Right cardiac atrium (tissue), 5 donors: ENCODE measurements at regions not wholly inside any gene's neighbourhood (a gene's known extent, or its start where the extent isn't known, plus 50 kb on each side); places are given as distances from the start of the nearest gene placed in this dataset.

Experiments
- ATAC-seq, 2 donors: fragments of 200-7000 bp; cut with Tn5 transposase; one replicate each; pipeline versions ENCODE4 v1.8.0 to v1.9.1; 2020; ENCODE audit warnings: moderate library complexity in 2 of 2, mild to moderate bottlenecking in 1 of 2
- DNase-seq, 3 donors: peaks; one replicate each; pipeline ENCODE4 v3.0.0-alpha.2; 2020
- H3K27ac ChIP-seq: one replicate; pipeline ENCODE4 v1.5.1; 2013; ENCODE audit warnings: mild to moderate bottlenecking, low read length, control low read depth, moderate library complexity
- H3K27me3 ChIP-seq: one replicate; pipeline ENCODE4 v1.6.1; 2013; ENCODE audit not compliant: control insufficient read depth, insufficient read depth
- H3K4me1 ChIP-seq: one replicate; pipeline ENCODE4 v1.6.1; 2013; ENCODE audit warnings: low read length; ENCODE audit not compliant: control insufficient read depth, insufficient read depth
- H3K4me3 ChIP-seq: one replicate; pipeline ENCODE4 v1.5.1; 2013; ENCODE audit warnings: low read length, control low read depth
- H3K9me3 ChIP-seq: one replicate; pipeline ENCODE4 v1.6.1; 2013; ENCODE audit warnings: low read length; ENCODE audit not compliant: control insufficient read depth
- WGBS: extraction: QIAGEN DNeasy Blood & Tissue Kit; methylation state at CpG from one replicate; pipeline ENCODE4 v1.1.7; 2013; 5-methylcytosine and 5-hydroxymethylcytosine counted together
- intact Hi-C, 4 donors: fragments of 100-400 bp; cut with DNase I; formaldehyde crosslinking; loops; one replicate each; pipeline versions ENCODE4 v1.11.0 to v1.14.0; 2022 to 2023
- donor health status: healthy with polysubstance abuse.
- donor health status: DM: no; HTN: yes; CAD: no.
- donor health status: DM: no; HTN: no; CAD: no.
- donor health status: DM: no; HTN: yes; CAD: no; lungs with severe emphysema.
- donor health status: DM: yes; HTN: yes; CAD: no.

DNA sequence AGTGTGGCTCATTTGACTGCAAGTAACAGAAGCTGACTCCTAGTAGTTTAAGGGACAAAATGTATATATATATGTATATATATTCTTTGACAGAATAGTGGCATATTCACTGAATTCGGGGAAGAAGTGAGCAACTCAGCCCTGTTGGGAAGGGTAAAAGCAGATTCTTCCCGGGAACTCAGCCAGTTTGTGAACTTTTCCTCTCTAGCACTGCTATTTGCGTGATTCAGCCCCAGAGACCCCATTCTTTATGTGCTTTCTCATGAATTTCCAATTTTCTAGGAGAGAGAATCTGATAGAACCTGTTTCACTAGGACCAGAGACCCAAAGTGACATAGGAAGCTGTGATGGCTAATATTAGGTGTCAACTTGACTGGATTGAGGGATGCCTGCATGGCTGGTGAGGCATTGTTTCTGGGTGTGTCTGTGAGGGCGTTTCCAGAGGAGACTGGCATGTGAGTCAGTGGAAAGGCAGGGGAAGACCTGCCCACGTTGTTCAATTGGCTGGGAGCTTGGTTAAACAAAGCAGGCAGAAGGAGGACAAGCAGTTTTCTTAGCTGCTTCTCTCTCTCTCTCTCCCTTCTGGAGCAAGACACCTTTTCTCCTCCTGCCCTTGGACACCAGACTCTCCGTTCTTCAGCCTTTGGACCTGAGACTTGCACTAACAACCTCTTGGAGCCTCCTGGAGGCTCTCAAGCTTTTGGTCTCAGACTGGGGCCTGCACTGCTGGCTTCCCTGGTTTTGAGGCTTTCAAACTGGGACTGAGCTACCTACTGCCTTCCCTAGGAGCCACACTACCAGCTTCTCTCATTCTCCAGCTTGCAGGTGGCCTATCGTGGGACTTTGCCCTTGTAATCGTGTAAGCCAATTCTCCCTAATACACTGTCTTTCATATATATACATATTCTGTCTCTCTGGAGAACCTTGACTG lies 93.4 kb upstream of the KCNK1 start:
- intact Hi-C loops = no loop called here
- no peak for ATAC-seq
- WGBS = 71% methylated on average over 8 of the region's 8 CpGs

DNA sequence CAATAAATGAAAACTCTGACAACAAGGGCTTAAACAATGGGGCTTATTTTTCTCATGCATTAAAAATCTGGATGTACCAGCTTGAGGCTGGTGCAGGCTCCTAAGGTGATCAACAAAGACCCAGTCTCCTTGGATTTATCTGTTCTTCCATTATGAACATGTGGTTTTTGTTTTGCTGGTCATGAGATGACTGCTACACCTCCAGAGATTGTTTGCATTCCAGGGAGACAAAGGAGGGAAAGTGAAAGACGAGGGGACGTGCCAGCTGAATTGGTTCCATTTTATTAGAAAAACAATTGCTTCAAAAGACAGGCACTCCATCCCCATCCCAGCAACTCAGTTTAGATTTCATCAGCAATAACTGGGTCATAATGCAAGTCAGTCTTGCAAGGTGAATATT lies 90.9 kb upstream of the KCNK1 start:
- no peaks in the 10 kb centered on the region for H3K4me1 ChIP-seq
- no peaks in the 10 kb centered on the region for H3K27me3 ChIP-seq
- DNase-seq (no peak), ATAC-seq (no peak)
- WGBS = 45% methylated on average over 2 of the region's 2 CpGs
- intact Hi-C loops = no loop called here
- H3K4me3 ChIP-seq = no peak overlapping the region
- no peak overlapping the region for H3K27ac ChIP-seq
- no peaks in the 10 kb centered on the region for H3K9me3 ChIP-seq

More for the DNA sequence above, 93.4 kb upstream of the KCNK1 start:
- Histone ChIP-seq H3K27me3 (no peaks in the 10 kb centered on the region), H3K4me1 (no peaks in the 10 kb centered on the region), H3K4me3 (no peak overlapping the region), H3K27ac (no peak overlapping the region), H3K9me3 (no peaks in the 10 kb centered on the region)
- no peak for DNase-seq

DNA sequence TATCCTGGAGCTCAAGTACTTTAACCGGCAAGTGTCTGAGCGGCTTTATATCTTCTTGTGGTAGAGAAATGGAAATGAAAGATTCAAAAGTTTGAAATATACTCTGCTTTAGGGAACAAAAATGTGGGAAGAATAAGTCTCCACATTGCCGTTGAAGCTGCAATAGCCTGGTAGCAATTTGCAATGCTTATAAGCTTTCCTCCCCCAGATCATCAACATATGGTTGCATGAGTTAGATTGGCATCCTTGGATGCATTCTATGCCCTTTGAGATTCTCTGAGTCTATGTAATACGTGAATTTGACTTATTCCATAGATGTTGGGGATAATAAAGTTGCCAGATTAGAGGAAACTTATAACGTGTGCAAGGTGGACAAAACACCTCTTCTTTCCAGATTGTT lies 86.1 kb upstream of the KCNK1 start:
- H3K4me1 ChIP-seq = no peaks in the 10 kb centered on the region
- H3K27ac ChIP-seq = no peak overlapping the region
- no peaks in the 10 kb centered on the region for H3K27me3 ChIP-seq
- DNase-seq (no peak), ATAC-seq (no peak)
- H3K9me3 ChIP-seq = no peaks in the 10 kb centered on the region
- WGBS = 78% methylated on average over 5 of the region's 5 CpGs
- H3K4me3 ChIP-seq = no peak overlapping the region
- intact Hi-C loops = no loop called here

DNA sequence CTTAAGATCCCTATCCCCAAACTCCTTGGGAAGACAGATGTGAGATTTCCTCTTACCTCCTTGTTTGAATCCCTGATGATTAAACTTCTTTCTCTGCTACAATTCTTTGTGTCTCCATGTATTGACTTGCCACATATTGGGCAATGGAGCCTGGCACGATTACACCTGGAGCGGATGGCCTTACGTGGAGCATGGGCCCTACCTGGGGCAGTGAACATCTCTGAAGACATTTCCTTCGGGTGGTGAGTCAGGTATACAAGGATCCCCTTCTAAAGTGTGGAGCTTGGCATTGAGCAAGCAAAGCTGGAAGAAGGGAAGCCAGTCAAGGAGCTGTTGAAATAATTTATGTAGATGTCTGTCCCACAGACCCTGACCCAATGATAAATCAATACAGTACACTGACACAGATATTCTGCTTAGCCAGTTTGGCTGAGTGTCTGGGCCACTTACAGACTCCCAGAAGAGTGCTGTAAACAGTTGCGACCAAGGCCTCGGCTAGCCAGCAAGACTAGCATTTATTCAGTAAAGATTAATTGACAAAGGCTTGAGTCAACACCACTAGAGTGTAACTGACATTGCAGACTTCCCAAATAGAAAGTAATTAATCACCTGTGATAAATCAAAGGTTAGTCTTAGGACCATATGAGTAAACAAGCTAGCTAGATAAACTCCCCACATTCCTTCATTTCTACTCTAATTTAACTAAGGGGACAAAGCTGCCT lies 83.1 kb upstream of the KCNK1 start:
- H3K27me3 ChIP-seq = peaks cover 3% of the 10 kb centered on the region
- DNase-seq (no peak), ATAC-seq (no peak)
- no peak overlapping the region for H3K4me3 ChIP-seq
- intact Hi-C loops = no loop called here
- no peak overlapping the region for H3K27ac ChIP-seq
- WGBS = 89% methylated on average over 6 of the region's 6 CpGs
- H3K4me1 ChIP-seq = no peaks in the 10 kb centered on the region
- no peaks in the 10 kb centered on the region for H3K9me3 ChIP-seq

DNA sequence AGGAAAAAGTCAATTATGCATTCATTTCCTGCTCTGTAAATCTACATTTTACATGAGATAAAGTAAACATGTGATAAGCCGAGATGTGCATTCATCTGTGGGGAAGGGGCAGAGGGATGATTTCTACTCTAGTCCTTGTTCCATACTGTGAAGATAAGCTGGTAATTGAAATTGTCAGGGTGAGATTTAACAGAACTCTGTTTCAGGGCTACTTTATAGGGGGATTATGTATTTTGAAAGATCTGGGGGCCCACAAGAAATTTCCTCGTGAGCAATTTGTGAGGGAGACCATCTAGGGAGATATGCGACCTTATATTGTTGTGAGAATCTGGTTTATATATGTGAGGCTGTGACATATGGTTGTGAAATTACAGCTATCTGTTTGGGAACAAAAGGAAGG lies 73.1 kb upstream of the KCNK1 start:
- ATAC-seq = no peak
- Histone ChIP-seq H3K27me3 (no peaks in the 10 kb centered on the region), H3K4me1 (no peaks in the 10 kb centered on the region), H3K4me3 (no peak overlapping the region), H3K27ac (no peak overlapping the region), H3K9me3 (no peaks in the 10 kb centered on the region)
- WGBS = 32% methylated on average over 3 of the region's 3 CpGs
- DNase-seq = no peak
- intact Hi-C loops = no loop called here

DNA sequence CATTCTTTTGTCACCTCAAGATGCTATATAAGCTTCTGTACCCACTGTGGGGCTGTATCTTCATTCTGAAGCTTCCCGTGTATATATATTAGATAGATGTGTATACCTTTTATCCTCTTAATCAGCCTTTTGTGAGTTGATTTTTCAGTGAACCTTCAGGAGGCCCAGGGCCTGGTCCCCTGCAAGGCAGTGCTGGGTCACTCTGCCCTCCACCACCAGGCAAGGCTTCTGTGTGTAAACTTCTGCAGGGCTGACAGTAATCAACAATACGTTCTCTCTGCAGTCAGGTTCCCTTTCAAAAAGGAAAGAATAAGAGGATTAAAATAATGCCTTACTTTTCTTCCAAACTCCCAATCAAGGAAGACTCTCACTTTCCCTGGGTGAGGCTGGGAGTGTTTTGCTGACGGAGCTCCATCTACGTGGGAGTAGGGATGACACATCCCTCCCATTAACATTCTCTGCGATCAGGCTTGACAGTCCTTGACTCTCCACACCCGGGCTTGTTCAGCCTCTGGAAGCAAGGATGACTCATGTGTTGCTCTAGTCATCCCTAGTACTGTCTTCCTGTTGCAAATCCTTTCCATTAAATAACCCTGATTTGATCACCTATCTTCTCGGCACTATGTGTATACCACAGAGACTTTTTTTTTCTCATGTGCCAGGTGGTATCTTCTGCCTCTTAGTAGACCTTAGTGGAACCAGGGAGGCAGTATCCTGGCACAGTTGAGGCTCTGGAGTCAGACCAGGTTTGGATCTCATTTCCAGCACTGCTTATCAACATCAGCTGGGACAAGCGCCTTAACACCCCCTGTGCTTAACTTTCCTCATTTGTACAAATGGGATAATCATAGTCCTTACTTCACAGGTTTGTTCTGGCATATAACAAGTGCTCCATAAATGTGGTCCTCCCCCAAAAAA lies 70.3 kb upstream of the KCNK1 start:
- H3K27ac ChIP-seq = no peak overlapping the region
- ATAC-seq (peak; percentile 57 to 93), DNase-seq (peak in 1 of 3 donors; percentile 14)
- no peak overlapping the region for H3K4me3 ChIP-seq
- intact Hi-C loops = no loop called here
- WGBS = 45% methylated on average over 8 of the region's 8 CpGs
- H3K27me3 ChIP-seq = no peaks in the 10 kb centered on the region
- no peaks in the 10 kb centered on the region for H3K4me1 ChIP-seq
- H3K9me3 ChIP-seq = no peaks in the 10 kb centered on the region

DNA sequence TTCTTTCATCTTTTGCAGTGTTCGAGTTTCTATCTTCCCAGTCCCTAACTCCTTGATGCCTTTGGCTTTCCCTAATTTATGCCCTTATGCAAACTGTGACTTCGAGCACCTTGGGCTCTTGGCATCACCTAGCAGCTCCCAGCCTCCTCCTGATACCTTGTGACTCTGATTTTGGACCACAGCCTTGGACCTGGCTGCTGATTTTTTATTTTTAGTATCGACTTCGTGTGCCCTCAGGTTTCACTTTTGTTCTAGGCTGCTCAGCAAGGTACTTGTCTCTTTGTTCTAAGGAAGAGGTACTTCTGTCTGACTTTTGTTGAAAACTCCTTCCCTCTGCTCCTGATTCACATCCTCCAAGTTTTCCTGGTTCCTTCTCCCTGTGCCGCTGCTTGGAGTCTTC lies 69.6 kb upstream of the KCNK1 start:
- Histone ChIP-seq H3K4me1 (no peaks in the 10 kb centered on the region), H3K4me3 (no peak overlapping the region), H3K9me3 (no peaks in the 10 kb centered on the region), H3K27ac (no peak overlapping the region), H3K27me3 (no peaks in the 10 kb centered on the region)
- DNase-seq (no peak), ATAC-seq (no peak)
- WGBS = 75% methylated on average over 5 of the region's 5 CpGs
- intact Hi-C loops = no loop called here

DNA sequence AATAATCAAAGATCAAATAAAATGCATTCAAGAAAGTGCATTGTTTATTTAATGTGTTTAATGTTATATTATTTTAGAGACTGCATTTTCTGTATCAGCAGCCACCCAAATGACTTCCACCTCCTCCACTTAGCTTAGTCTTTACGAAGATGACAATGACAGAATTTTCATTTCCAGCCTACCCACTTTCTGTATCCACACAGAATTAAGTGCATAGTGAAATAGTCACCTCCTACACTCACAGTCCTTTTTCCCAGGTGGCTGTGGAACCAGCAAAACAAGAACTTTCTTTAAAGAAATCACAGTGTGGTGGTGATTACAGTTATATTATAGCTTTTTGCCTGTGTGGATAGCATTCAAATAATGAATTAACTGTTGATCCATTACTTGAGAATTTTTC lies 66.2 kb upstream of the KCNK1 start:
- WGBS = 85% methylated on average over 1 of the region's 1 CpG
- Histone ChIP-seq H3K27me3 (no peaks in the 10 kb centered on the region), H3K4me3 (no peak overlapping the region), H3K27ac (no peak overlapping the region), H3K9me3 (no peaks in the 10 kb centered on the region), H3K4me1 (no peaks in the 10 kb centered on the region)
- intact Hi-C loops = no loop called here
- no peak for DNase-seq
- ATAC-seq = no peak

DNA sequence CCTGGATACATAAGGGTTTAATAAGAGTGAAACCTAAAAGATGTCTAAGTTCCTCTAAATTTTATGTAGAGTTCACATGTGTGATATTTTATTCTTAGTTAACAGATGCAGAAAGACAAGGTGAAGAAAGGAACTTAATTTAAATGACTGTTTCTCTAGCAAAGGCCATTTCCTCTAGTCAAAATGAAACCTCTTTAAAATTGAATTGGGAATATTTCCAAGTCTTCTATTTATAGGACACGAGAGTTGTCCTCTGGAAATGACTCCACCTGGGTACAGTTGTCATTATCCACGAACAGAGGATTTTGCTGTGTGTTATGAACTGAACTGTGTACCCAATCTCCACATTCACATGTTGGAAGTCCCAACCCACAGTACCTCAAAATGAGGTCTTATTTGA lies 64.5 kb upstream of the KCNK1 start:
- intact Hi-C loops = no loop called here
- no peak overlapping the region for H3K4me3 ChIP-seq
- no peak for DNase-seq
- 17% methylated on average over 2 of the region's 2 CpGs for WGBS
- H3K27me3 ChIP-seq = no peaks in the 10 kb centered on the region
- H3K27ac ChIP-seq = no peak overlapping the region
- ATAC-seq = no peak
- H3K4me1 ChIP-seq = no peaks in the 10 kb centered on the region
- no peaks in the 10 kb centered on the region for H3K9me3 ChIP-seq

DNA sequence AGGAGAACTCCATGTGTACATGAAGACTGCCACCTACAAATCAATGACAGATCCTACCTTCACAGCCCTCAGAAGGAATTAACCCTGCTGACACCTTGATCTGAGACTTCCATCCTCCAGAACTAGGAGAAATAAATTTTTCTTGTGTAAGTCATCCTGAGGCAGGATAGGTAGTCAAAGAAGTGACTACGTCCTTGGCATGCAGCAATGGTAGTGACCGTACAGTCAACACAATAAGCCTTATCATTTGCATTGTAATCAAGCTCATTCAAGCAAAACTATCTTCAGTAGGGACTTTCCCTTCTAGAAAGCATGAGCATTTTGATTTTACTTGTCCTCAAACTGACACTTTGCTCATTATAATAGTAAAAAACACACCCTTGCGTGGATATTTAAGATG lies 64.0 kb upstream of the KCNK1 start:
- no peak overlapping the region for H3K4me3 ChIP-seq
- no peaks in the 10 kb centered on the region for H3K9me3 ChIP-seq
- DNase-seq (no peak), ATAC-seq (no peak)
- H3K4me1 ChIP-seq = no peaks in the 10 kb centered on the region
- H3K27me3 ChIP-seq = no peaks in the 10 kb centered on the region
- intact Hi-C loops = no loop called here
- 74% methylated on average over 3 of the region's 3 CpGs for WGBS
- no peak overlapping the region for H3K27ac ChIP-seq

DNA sequence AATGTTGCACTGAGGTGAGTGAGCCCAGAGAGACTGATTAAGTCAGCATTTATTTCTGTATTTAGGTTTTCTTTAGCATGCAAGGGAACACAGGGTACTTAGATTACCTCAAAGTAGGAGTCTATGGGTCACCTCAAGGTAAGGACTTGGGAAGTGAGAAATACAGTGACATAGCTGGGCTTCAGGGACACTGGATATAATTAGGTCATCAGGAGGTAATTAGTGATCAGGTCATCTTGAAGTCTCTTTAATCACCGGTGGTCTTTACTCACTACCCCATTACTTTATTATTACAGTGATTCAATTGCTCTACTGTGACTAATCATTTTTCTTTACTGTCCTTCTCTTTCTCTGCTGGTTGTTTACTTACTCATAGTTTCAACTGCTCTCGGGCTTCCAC lies 59.9 kb upstream of the KCNK1 start:
- Histone ChIP-seq H3K4me3 (no peak overlapping the region), H3K27ac (no peak overlapping the region), H3K27me3 (no peaks in the 10 kb centered on the region), H3K9me3 (no peaks in the 10 kb centered on the region), H3K4me1 (no peaks in the 10 kb centered on the region)
- DNase-seq (no peak), ATAC-seq (no peak)
- intact Hi-C loops = no loop called here
- WGBS = 71% methylated on average over 2 of the region's 2 CpGs
